ENCODE measurements at regions not wholly inside any gene's neighbourhood (a gene's known extent, or its start where the extent isn't known, plus 50 kb on each side); places are given as distances from the start of the nearest gene placed in this dataset.
A peak's percentile ranks its signal among the peaks of the same experiment; 100 is the strongest.
"Not testable (repeated sequence)": the region's sequence is repeated elsewhere in the genome, so short reads cannot be mapped to it uniquely, and the experiment has no call there.

DNA sequence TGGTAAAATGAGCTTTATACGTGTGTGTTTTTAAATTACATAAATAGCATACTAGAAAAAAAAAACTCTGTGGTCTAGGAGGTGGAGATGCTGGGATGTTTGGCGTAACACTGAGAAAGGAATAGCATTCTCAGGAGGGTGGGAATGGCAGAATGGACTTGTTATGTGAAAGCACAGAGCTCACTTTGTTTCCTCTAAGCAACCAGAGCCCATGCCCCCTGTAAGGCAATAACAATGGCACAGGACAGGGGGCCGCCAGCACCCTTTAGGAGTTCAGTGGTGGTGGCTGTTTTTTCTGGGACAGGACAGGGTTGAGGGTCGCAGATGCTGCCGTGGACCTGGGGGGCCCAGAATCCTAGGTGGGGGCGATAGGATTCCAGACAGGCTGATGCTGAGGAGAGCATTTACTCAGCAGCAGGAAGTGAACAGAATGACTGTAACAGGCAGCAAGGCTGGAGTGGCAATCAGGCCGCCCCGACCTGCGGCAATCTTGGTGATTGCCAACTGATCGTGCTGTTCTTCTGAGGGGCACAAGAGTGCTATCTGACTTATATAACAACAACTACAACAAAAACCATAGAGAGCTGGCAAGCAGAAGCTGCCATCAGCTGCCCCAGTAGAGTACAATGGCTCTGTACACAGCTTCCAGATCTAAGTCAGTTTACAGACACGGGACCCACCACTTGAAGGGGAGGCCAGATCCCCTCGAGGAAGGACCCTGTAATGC is 160.4 kb downstream of the UACA start:
- no peak for DNase-seq

DNA sequence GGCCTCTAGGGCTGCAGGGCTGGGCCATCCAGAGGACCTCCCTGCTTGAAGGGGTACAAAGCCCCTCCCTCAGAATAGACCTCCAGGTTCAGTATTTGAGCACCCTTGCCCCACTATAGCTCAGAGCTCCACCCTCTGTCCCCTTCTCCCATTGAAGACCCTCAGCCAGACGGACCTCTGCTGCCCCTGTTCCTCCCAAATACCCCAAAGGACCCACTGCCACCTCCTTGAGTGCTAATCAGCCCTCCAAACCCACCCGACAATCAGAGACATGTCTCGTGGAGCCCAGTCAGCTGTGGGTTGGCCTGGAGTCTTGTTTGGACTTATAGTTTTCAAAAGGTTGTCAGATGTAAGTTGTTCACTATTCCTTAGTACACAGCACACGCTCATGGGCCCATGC is 161.1 kb downstream of the UACA start:
- DNase-seq: no peak

DNA sequence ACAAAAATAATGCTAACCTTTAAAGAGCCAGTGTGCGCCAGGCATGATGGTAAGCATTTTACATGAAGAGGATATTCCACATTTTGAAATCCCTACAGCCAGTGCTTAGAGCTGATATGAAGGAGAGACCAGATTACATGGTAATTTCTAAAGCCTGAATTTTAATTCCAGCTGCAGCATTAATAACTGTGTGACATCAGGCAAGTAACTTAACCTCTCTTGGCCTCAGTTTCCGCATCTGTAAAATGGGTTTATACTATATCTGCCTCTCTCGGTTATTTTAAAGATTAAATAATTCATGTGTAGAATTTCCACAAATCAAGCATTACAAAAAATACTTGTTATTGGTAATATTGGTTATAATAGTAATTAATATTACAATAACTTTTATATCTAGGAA is 165.4 kb downstream of the UACA start:
- no peak for DNase-seq

DNA sequence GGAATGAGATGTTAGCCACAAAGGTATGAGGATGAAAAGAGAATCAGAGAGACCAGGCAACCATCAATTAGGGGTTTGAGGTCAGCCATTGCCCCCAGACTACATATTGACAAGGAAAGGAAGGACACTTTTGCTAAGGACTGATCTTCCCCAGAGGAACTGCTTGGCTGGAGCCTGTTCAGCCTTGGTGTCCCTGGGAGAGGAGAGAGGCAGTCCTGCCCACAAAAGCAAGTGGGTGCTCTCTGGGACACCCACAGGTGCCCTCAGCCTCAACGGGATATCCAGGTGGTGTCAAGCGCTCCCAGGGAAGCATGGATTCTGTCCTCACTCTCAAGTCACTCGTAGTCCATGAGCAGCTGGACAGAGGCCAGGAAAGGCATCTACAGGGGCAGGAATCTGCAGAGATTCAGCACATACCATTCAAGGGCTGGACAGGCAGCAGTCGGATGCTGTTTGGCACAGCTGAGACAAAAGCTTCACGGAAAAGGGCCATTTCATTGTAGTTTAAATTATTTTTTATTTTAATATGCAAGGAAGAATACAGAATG is 166.2 kb downstream of the UACA start:
- DNase-seq: no peak

DNA sequence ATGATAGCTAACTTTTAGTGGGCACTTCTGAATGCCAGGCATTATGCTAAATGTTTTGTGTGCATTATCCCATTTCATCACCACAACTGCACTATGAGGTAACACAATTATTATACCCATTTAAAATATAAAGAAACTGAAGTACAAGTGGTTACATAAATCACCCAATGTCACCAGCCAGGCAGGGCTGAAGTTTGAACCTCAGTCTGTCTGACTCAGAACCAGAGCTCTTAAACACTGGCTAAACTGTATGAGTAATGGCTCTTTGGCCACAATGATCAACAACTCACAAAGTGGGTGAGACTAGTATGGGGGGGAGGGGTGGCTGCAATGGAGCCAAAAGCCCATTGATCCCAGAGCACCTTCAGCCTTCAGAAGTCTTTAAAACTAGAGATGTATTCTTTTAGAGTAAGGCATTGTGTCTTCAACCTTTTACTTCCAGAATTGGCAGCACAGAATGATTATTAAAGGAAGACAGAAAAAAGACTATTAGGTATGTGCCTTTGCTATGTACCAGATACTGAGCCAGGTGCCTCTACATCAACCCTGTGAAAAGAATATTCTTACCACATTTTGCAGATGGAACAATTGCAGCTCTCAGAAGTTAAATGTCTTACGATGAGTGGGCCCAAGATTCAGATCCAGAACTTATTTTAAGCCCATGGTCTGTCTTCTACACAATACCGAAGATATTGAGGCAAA is 166.9 kb downstream of the UACA start:
- DNase-seq: no peak

DNA sequence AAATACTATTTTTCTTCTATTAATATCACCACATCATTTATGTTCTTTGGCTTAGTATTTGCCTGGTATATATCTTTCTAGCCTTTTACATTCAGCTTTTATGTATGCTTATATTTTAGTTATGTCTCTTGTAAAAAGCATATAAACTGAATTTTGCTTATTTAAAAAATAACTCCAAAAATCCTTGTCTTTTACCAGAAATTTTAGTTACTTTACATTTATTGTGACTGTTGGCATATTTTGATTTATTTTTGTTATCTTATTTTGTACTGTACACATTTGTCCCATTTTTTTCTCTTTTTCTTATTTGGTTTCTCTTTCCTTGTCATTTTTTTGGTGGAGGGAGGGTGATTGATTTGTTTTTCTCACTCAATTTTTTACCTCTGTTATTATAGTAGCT is 169.6 kb downstream of the UACA start:
- no peak for DNase-seq

DNA sequence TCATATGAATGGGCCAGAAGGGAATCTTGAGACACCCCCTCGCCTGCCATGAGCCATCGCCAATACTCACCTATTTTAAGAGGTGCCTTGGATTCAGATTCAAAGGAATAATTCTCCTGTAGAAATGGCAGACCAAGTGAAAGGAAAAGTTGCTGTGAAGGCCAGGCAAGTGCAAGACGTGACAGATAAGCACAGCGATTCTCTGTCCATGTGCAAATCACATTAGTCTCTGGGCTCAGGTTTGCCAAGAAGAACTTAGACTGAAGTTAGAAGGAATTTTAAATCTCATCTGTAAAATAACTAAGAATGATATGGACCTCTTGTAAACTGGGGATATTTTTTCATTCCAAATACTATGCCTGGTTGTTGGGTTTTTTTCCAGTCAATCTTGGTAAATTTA is 173.6 kb downstream of the UACA start:
- DNase-seq: no peak

DNA sequence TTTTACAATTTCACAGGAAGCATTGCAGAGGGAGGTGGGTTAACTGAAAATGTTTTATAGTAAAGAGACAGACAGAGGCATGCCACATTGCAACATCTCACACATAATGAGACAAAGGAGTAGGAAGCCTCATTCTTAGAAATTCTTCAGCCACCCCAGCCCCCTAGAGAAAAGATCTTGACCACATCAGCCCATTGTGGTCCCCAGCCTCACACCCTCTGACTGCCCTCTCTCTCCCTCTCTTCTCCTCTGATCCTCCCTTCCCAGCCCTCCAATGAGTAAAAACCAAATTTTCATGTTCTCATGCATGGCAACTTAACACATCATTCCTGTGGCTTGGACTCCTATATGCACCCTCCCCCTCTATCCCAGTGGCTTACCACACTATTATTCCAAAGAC is 174.1 kb downstream of the UACA start:
- peak; percentile 52 for DNase-seq

DNA sequence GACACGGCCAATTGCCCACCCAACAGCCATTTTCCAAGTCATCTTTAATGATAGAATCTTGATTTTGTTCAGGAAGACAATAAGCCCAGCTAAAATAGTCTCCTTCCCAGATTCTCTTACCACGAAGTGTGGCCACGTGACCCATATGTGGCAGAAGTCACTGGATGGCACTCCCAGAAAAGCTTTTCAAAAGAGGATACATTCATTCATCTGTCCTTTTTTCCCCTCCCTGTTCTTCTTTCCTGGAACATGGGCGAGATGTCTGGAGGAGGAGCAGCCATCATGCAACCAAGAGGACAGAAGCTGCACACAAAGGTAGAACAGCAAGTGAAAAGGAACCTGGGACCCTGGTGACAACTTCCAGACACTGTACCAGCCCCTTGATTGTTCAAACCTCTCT is 174.7 kb downstream of the UACA start:
- DNase-seq: no peak

DNA sequence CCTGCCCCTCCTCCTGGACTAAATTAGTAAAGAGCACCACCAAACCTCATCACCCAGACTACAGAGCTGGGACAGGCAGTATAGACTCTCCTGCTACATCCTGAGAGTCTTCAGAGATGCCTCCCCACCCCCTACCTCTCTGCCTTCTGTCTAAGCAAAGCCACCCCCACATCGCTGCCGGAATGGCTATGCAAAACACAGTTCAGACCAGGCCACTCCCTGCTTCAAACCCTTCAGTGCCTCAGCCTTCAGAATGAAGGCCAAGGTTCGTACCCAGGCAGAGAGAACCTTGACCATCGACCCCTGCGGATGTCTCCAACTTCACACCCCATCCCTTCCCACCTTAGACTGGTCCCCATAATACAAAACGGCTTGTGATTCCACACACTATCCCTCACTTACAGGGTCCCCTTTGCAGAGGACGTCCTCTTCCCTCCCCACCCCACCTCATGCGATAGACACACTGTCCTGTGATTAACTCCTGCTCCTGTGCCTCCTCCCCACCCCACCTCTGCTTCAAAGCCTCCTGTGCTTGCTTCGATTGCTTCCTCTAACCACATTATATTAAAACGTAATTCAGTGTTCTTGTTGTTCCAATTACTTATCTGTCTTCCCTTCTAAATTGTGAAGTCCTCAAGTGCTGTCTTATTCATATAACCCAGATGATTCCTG is 175.3 kb downstream of the UACA start:
- DNase-seq: no peak

DNA sequence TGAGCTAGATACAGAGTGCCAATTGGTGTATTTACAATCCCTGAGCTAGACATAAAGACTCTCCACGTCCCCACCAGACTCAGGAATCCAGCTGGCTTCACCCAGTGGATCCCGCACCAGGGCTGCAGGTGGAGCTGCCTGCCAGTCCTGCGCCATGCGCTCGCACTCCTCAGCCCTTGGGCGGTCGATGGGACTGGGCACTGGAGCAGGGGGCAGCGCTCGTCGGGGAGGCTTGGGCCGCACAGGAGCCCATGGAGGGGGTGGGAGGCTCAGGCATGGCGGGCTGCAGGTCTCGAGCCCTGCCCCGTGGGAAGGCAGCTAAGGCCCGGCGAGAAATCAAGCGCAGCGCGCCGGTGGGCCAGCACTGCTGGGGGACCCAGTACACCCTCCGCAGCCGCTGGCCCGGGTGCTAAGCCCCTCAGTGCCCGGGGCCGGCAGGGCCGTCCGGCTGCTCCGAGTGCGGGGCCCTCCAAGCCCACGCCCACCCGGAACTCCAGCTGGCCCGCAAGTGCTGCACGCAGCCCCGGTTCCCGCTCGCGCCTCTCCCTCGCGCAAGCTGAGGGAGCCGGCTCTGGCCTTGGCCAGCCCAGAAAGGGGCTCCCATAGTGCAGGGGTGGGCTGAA is 176.2 kb downstream of the UACA start:
- not testable (repeated sequence) for DNase-seq

DNA sequence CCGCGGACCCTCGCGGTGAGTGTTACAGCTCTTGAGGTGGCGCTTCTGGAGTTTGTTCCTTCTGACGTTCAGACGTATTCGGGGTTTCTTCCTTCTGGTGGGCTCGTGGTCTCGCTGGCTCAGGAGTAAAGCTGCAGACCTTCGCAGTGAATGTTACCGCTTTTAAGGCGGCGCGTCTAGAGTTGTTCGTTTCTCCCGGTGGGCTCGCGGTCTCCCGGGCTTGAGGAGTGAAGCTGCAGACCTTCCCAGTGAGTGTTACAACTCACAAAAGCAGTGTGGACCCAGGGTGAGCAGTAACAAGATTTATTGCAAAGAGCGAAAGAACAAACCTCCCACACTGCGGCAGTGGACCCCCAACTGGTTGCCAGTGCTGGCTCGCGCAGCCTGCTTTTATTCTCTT is 177.1 kb downstream of the UACA start:
- no peak for DNase-seq

DNA sequence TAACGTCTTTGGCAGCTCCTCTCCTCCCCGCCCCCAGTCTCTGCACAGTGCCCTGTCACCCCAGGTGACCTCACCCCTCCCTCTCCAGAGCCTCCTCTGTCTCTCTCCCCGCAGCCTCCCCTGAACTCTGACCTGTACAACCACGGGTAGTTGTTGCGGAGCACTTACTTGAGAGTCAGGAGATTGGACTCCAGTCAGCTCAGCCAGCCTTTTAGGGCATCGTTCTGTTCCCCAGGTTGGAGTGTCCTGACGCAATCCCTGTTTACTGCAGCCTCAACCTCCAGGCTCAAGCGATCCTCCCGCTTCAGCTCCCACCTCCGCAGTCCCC is 177.7 kb downstream of the UACA start:
- no peak for DNase-seq

DNA sequence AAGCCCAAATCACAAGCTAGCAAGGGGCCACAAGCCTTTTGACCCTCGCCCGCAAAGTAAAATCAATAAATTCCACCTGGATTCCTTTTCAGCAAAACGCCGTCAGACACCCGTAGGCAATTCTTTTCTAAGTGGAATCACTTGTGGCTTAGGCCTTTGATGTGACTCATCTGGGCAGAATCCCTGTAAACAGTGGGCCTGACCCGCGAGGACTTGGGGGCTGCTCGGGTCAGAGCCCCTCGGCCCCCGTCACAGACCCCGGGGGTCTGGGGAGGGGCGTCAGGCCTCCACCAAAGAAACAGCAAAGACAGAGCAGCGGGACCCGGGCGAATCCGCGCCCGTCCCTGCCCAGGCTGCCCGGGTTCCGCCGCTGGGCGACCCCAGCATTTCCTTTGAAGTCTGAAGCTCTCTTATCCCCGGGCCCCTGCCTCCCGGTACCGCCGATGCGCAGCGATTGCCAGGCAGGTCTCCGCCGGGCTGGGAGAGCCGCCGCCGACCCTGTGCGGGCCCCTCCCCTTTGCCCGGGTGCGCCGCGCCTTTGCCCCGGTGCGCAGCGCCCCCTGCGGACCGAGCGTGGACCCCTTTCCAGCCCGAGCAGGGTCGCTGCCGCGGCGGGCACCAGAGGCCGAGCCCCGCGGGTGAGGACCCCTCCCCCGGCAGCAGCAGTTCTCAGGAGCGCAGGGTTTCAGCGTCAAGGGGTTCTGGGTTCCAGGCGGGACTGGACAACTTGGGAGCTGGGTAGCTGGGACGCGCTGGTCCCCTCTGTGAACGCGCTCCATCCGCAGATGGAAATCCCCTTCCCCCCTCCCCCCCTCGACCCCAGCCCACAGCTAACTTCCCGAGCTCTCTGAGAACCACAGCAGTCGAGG is 178.3 kb downstream of the UACA start:
- DNase-seq: no peak

DNA sequence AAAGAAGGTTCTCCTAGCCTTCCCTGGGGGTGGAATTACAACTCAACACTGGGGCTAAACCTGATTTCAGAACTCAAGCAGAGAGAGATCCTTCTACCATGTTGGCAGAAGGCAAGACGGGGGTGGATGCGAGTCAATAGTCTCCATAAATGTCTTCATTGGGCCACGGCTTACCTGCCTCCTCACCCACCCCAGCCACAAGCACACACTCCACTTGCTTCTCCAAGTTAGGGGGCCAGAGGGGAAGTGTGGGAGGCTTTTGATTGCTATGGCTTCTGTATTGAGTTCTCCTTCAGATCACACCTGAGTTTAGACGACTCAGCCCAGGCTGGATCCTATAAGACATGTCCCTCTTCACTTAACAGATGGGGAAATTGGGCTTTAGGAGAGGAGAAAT is 178.9 kb downstream of the UACA start:
- DNase-seq: no peak

DNA sequence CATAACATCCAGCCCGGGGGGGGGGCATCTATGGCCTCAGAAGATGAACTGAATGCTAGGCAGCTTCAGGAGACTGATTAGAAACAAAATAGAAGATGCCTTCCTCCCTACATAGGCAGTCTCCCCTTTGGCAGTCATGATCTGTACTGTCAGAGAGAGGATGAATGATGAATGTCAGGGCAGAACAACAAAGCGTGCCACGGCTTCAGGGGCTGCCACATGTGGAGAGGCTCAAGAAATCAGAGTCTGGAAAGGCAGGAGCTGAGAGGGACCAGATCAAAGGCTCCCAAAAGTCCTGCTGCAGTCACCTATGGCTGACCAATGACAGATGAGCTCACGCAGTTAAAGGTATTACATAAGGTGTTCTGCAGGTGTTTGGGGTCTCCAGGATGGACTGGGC is 180.4 kb downstream of the UACA start:
- DNase-seq: no peak

DNA sequence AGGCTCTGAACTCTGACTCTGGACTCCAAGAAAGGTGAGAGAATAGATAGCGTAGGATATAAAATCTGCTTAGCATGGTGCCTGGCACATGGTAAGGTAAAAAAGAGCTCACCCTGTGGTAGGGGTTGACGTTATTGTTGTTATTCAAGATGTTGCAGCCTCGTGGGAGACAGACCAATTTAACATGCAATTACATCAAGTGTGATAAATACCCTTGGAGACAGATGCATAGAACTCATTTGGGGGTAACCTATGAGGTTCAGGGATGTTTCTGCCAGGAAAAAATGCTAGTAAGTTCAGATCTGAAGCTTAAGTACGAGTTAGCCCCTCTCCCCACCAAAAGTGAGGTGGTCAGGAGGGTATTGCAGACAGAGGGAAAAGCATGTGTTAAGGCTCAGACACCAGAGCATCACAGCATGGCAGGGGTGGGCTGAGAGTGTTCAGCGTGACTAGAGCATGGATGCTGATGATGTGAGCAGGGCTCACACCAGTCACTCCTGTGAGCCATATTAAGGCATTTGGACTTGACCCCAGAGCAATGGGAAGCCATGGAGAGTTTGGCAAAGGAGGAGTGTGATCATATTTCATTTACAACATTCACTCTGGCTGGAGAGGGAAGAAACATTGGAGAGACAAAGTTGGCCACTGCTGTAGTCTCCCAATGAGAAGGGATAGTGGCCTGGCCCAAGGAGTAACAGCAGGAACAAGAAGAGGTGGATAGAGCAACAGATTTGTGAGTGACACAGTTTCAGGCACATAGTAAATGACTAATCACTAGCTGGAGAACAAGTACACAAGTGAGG is 181.0 kb downstream of the UACA start:
- DNase-seq: peak; percentile 56

DNA sequence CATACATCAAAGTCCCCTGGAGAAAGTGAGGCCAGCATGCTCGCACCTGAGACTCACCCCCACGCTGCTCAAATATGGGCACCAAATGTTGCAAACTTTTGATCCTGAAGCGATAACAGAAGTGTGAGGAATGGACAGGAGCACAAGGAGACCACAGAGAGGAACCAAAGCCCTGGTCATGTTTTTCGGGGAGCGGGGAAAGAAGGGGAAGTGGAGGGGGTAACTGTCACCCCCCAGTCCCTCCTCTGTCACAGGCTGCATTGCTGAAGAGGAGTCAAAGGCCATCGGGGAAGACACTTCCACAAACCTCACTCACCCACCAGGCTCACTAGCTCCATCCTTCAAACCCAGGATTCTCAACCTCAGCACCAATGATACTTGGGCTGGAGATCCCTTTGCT is 182.4 kb downstream of the UACA start:
- DNase-seq: no peak

DNA sequence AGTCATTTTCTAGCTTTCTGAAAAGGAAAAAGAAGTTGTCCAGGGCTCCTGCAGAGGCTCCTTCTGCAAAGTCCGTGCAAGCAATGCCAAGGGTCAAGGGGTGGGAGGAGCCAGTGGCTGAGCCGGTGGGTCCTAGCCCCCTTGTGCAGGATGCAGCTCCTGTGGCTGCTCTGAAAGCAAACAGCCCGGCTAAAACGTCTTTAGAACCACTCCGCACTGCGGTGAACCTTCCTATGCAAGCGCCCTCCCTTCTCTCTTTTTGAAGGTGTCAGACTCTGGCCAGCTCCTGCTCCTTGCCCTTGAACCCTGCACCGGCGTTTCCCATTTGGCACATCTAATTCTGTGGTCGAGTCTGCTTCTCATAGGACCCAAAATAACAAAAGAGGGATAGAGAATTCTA is 183.1 kb downstream of the UACA start:
- DNase-seq: no peak

DNA sequence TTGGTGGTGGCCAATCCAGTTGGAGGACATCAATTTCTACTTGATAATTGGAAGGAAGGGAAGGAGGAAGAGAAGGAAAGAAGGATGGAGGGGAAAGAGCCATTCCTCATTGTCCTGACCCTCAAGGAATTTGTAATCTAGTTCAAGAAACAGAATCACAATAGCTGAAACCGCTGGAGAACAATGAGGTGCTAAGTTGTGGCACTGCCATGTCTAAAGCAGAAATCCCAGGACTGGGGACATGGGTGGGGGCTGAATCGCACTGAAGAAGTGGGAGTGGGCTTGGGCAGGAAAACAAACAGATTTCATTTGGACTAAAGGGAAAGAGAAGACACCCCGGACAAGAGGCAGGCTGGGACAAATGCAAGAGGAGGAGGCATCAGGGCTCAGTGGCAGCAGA is 183.6 kb downstream of the UACA start:
- no peak for DNase-seq

DNA sequence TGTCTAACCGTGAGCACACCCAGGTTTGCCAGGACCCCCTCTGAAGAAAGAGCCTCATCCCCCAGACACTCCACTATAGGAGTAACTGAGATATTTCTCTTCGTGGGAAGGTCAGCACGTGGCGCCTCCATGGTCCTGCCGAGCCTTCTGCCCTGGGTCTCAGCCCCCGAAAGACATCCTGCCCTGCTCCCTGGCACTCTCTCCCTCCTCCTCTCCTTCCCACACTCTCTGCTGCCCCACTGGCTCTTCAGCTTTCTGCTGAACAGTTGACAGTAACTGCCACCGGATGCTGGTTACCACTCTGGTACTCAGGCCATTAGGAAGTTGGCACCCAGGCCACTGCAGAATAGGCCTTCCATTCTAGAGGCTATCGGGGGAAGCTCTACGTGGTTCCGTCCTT is 185.2 kb downstream of the UACA start:
- DNase-seq: no peak

DNA sequence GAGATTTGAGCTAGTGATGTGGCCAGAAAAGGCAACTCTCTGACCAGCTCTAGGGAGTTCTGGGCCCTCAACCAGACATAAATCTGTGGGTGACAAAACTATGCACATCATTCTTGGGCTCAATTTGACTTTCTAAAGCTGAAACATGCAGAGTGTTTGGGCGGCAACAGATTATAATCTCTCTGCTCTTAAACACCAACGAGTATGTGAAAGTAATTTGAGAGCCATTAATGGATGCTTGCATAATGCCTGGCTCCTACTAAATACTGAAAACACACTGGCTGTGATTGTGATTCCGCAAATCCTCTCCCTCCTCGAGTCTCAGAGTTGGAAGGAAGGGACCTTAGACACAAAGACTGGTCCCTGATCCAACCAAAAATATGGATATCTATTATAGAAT is 186.7 kb downstream of the UACA start:
- DNase-seq: no peak

Measured in right hindlimb (tissue), 1 donor.